HG02938 (cell line): ENCODE measurements at regions not wholly inside any gene's neighbourhood (a gene's known extent, or its start where the extent isn't known, plus 50 kb on each side); places are given as distances from the start of the nearest gene placed in this dataset.
"Not testable (repeated sequence)": the region's sequence is repeated elsewhere in the genome, so short reads cannot be mapped to it uniquely, and the experiment has no call there.

Experiments
- ATAC-seq: cut with Tn5 transposase; IDR thresholded peaks from one replicate; pipeline ENCODE4 v1.9.1; 2021; ENCODE audit warnings: mild to moderate bottlenecking, moderate library complexity; ENCODE audit not compliant: unreplicated experiment

DNA sequence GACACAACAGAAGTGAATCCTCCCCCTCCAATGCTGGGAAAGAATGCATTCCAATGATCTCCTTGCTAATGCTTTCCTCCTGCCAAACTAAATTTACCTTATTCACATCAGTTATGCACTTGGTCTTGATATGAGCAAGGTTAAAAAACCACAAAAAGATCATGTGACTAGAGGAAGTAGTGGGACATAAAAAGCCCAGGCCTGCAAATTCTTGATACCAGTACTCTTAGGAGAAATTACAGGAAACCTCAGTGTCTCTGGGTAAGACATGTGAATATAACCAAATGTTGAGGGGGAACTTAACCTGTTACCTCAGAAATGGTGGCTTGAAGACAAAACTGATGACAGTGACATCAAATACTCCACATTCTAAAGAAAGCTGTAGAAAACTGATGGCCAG, 427.1 kb downstream of the RPS29 start:
- no peak for ATAC-seq

DNA sequence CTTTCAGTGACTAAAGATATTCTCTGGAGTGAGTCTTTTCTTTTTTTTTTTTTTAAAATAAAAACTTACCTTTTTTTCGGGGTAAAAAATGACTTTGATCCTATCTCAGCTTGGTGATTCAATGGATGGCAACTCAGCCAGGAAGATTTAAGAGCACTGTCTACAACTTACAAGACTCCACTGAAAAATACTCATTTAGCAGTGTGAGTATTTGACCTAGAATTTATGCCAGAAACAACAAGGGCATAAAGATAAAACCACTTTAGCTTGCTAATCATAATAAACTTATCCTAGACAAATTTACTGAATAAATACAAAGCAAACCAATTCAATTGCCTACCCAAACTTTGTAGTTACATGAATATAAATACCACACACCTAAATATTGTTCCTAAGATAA, 446.6 kb downstream of the RPS29 start:
- ATAC-seq, result no peak

DNA sequence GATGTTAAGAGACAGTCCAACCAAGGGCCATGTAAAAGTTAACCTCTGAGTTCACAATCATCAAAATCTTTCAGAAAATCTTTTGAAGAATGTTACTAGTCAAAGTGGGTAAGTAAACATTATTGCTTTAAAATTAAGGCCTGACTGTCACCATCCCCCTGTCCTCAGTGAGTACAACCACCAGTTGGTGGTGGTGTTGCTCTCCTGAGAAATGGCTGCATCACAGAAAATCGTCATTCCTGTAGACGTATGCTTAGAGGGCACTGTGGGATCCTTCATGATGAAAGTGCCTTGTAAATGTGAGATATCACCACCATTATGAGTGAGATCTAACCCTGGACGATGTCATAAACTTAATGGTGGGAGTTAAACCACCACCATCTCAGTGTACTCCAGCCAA, 451.2 kb downstream of the RPS29 start:
- no peak for ATAC-seq

DNA sequence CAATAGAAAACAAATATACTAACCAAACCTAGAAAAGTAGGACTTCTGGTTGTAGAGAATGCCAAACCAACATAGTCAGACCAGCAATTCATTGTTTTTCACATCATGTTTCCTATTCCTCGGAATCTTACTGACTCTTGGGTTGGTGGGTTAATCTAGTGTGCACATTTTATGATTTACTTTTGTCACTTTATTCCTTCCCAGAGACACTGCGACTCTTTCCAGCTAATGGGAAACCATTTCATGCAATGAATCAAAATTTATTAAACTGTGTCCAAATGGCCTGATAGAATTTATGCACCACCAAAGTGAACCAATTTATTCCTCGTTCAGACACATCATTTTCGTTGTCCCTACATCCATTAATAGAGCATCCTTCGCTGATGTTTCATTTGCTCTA, 464.9 kb downstream of the RPS29 start:
- no peak for ATAC-seq

DNA sequence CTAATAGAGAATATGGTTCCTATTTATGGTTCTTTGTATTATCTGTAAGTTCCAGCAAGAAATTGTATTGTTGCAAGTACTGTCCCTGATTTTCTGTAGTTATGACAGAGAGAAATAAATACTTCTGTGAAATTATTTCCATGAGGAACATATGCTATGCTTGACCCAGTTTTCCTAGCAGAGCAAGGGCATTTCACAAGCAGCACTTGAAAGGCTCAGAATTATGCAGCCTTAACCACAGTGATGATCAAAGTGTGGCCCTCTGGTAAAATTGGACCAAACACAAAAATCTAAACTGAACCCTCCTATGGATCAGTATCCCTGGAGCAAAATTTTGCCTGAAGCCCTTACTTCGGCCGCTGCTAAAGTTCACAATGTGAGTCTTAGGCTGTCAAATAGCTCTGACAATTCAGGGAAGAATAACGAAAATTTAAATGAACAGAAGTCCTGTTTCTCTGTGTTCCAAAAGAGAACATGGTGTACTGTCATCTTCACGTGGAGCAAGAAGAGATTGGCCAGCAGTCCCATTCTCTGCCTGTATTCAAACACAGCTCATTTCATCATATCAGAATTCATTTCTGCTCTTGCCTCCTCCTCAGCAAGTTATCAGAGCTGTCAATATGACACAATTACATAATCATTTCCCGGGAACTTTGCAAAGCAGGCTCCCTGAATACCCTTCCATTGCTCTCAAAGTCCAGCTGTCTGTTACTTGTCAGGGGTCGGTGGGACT, 471.9 kb downstream of the RPS29 start:
- ATAC-seq, result no peak

DNA sequence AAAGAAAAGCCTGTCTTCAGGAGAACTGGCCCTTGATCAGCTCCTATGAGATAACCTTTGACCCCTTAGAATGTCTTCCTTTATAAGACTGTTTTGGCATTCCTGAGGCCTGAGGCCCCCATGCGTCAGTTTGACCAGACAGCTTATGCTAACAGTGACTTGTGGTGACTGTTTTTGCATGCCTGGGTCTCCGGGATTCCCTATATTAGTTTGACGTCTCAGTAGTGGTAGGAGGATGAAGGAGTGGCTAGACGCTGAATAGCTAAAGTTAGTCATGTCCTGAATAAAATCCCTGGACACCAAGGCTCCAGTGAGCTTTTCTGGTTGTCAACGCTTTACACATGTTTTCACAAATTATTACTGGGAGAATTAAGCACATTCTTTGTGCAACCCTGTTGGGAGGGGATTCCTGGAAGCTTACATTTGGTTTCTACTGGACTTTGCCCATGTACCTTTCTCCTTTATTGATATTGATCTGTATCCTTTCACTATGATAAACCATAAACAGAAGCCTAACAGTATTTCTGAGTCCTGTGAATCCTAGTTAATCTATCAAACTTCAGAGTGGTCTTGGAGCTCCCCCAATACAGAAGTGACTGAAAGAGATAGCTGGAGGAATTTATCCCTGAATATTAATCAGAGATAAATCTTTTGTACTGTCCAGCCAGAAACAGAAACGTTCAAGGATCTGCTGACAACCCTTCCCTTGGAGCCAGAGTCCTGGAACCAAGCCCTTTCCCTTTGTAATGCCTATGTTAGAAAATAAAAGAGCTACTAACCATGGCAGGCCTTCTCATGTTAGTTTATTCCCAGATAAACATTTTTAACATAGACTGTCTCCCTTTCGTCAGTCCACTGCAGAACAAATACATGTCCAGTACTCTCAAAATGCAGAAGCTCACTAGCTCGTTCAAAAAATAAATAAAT, 479.2 kb downstream of the RPS29 start:
- ATAC-seq, result no peak

DNA sequence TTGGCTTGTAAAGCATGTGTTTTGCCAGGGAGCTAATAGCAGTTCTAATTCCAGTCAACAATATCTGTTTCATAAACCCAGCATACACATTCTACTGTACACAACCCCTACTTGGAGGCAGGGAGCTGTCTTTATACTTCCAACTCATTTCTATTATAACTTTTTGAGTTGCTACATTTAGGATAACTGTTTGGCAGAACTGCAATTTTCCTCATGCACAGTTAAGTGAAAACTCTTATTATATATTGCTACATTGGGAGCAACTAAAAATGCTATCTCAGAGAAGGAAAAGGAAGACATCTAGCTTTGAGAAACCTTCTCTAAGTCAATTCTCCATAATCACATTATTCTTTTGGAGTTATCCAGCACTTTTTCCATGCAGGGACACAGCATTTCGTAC, 480.2 kb downstream of the RPS29 start:
- ATAC-seq, result no peak

DNA sequence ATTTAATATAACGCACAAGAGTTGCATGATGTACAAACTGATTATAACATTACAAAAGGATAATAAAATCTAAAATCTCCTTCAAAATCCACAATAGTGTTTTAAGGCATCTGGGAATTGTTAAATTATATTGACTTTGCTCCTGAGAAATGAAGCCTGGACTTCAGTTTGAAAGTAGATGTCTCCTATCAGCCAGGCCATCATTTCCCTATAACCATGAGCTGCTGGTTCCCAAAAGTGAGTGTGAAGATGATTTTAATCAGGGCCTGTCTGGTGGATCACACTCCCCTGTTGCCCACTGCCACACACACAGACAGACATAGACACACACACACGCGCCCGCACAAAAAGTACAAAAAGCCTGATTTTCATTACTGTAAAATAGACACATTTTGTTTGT, 480.7 kb downstream of the RPS29 start:
- ATAC-seq, result no peak

DNA sequence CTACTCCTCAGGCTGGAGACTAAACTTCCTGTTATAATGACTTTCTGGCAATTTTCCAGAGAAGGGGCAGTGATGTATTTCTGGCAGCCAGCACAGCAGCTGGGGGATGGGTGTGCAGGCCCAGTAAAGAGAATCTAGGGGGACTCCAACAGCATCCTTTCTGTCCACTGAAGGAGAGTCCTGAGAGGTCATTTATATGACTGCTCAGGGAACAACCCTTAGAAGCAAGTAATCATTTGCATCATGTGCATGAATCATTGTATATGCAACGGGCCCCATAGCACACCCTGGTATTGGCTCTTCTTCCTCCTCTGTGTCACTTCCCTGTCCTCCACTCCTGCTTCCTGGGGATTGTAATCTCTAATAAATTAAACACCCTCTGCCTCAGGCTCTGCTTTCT, 493.8 kb downstream of the RPS29 start:
- no peak for ATAC-seq

DNA sequence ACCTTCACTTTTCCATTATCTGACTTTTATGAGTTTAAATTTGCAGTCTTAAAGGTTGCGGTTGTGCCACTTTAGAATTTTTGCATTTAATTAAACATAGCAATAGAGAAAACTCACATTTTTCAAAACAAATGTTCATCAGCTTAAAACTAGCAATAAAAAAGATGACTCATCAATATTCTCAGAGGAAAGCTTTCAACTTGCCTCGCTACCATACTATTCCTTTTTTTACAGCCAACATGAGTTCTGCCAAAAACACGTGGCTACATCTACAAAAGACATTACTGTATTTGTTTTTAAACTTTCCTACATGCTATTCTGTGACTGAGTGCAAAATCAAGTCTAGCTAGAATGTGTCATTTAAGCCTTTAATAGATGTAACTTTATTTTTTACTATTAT, 497.1 kb downstream of the RPS29 start:
- no peak for ATAC-seq

DNA sequence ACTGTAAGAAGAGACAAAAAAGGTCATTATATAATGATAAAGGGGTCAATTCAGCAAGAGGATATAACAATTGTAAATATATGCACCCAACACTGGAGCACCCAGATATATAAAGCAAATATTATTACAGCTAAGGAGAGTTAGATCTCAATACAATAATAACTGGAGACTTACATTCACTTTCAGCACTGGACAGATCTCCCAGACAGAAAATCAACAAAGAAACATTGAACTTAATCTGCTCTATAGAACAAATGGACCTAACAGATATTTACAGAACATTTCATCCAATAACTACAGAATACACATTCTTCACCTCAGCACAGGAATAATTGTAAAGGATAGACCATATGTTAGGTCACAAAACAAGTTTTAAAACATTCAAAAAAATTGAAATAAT, 512.9 kb downstream of the RPS29 start:
- not testable (repeated sequence) for ATAC-seq

DNA sequence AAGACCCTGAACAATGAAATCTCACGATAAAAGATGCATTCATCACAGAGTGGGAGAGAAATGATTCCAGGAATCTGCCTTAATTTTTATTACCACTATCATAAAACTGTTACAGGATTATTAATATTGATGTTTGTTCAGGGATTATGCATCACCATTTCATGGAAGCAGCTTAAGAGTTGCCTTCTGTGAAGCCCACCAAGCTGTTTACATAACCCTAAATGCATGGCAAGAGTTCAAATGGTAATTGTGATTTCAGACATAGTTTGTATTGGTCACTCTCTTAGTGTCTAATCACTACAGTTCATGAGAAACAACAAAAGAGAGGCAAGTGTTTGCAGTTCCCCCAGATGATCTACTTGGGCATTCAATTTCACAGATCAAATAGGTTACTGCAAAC, 527.7 kb downstream of the RPS29 start:
- no peak for ATAC-seq

DNA sequence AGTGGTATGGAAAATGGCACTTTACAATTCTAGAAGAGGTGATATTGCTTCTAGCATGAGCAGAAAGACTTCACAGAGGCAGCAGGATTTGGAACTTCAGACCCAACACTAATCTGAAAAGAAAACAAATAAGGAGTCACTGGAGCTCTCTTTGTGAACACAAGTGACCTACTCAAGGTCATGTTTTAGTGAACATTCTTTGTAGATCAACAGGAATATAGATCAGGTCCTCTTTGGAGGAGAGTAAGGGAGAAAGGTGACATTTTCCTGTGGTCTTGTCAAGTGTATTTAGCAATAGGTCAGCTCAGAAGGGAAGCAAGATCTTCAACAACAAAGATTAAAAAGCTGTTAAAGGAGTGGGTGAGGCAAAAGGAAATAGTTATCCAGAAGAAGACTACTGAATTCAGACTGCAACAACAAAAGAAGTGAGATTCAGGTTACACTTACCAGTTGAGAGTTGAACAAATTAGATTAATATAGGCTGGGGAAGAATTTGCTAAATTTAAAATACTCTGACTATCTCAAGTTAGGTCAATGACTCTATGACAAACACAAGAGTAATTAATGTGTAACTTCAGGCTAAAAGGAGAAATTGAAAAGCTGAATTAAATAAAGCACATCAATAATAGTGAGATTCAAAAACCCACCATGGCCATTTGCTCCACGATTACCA, 528.2 kb downstream of the RPS29 start:
- no peak for ATAC-seq

DNA sequence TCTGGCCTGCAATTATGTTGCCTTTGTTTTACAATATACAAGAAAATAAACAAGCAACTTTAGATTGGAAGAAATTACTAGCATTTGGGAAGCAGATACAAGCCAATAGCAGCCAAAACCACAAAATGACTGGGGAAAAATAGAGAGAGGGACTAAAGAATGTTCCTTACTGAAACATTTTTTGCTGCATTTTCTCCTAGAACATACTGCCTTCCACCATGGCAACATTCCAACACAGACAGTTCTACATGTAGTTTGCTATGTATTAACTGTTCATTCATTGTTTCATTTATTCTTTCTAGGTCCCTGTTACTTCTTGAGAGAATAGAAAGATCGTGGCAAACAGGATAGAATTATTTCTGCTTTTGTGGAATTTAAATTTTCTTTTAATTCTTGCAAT, 530.2 kb downstream of the RPS29 start:
- ATAC-seq, result no peak

DNA sequence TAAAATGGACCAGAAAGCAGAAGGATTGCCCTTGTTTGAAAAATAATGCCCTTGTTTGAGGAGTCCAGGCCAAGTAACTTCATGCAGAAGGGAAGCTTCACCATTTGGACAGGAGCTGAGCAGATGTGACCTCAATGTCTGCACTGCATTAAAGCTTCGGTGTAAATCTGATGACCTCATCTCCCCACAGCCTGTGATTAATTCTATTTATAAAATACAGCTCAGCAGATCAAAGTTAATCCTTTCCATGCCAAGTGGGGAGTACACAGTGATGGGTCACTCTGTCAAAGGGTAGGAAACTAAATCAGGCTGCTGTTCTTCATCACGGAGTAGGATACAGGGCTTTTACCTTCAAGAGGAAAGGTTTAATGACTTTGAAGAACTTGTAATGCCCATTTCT, 533.7 kb downstream of the RPS29 start:
- no peak for ATAC-seq

DNA sequence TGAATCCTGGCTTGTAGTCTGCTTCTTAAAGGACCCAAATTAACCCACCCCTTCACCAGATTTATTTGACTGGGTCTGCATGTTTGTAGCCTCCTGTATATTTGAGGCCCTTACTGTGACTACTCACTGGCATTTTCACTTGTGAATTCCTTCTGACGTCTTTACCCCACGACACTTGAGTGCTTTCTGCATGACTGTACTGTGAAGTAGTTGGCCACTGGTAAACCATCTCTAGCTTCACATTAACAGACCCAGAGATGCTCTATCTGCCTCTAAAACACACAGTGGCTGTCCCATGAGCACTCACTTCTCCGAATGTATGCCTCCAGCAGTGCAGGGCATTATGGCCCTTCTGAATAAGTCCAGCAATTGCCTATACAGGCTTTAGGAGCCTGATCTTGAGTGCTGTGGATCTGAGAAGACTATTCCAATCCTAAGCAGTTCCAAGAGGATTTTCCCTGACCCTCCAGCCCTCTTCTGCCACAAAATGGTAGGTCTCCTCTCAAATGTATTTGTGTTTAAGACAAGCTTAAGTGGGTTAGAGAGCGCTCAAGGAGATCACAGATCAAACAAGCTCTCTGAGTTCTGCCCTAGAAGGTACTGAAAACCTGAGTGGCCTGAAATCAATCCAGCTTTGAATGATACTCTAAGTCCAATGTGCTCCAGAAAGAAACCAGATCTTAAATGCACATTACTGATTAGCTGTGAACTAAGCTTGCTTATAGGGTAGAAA, 534.7 kb downstream of the RPS29 start:
- no peak for ATAC-seq

DNA sequence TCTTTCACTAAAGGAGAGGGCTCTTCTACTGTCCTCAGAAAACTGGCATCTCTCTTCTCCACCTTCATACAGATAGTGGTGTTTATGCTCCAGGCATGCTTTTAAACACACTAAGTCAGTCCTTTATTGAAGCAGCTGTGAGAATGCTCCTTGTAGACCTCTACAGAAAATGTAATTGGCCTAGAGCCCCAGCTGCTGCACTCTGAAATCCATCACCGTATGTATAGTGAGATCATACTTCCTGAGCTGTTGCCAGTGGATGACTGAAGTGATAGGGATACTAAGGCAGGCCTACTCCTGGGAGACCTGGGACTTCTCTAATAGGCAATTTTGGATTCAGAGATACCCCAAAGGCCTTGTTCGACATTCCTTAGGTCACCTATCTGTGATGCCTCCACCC, 535.4 kb downstream of the RPS29 start:
- no peak for ATAC-seq

DNA sequence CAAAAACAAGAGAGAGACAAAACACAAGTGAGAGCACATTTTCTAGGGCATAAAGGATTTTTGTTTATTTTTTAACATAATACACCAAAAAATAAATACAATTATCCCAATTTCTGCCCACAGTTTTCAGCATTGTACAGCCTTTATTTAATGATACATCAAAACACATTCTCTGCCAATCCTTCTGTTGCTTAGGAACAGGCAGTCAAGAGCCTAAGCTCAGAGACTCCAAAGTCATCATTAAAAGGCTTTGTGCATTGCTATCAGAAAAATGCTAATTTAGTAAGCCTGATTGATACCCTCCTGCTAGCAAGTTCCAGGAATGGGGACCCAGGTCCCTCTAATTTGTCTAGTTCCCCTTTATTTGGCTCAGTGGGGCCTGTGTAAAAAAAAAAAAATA, 536.5 kb downstream of the RPS29 start:
- ATAC-seq, result no peak

DNA sequence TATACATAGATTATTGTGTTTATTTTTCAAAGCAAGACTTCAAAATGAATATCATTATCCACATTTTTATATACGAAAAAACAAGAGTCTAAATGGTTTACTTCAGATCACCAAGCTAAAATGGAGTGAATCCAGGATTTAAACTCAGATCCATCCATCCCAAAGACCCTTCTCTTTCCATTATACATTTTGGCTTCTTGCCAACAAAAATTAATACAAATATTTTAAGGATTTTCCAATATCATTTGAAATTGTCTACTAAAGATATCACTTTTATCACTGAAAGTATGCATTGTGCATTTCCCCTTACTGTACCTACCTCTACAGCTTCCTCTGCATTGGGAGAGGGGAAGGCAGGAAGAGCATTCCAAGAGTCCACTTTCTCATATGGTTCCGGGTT, 541.2 kb downstream of the RPS29 start:
- no peak for ATAC-seq

DNA sequence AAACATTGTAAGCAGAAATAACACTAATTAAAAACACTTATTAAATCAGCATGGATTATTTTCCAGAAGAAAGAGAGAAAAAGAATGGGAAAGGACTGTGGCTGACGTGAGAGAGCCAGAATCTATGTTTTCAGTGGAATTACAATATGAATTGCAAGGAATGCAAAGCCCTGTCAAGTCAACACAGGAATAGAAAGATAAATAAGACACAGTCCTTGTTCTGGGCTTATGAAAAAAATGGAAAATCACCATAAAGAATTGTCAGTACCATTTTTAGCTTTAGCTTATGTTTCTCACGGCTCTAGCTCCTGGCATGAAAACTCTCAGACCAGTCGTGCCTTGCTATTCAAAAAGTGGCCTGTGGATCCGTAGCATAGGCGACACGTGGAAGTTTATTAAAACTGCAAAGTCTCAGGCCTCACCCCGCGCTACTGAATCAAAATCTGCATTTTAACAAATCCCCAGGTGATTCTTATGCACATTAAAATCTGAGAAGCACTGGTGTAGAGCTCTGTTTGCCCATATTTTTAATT, 549.1 kb downstream of the RPS29 start:
- ATAC-seq, result no peak

DNA sequence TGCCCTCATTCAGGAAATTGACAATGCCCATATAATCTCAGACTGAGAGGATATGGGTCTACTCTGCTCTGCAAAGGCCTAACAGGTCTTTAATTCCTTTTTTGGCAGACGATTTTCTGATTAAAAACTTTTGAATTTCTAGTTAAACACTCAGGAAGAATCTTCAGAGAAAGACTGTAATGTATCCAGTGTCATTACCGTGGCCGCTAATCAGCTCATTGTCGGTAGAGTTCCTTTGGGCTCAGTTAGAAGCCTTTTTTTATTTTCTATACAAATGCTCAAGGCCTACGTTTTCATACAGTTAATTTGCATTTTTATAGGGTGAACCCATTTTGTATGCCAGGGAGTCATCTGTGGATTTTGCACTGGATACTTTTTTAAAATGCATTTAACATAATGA, 549.9 kb downstream of the RPS29 start:
- ATAC-seq, result no peak
